Sigmoid colon (tissue), 4 donors: ENCODE measurements at regions not wholly inside any gene's neighbourhood (a gene's known extent, or its start where the extent isn't known, plus 50 kb on each side); places are given as distances from the start of the nearest gene placed in this dataset.

Source experiments
- EP300 ChIP-seq, 4 donors: sonication (generic); formaldehyde crosslinking; IDR thresholded peaks; one replicate each; pipeline ENCODE4 v1.6.1; 2017; ENCODE audit warnings: antibody characterized with exemption in 4 of 4
- POLR2AphosphoS5 ChIP-seq, 4 donors: sonication (generic); formaldehyde crosslinking; IDR thresholded peaks; one replicate each; pipeline ENCODE4 v1.6.1; 2017; ENCODE audit warnings: antibody characterized with exemption in 4 of 4
- TF ChIP-seq, protein P1 (sequence below), 4 experiments: fragments of 450-650 bp in 3 of 4; fragments of 200-600 bp in 1 of 4; IDR thresholded peaks; one replicate each; pipeline ENCODE4 v1.5.1; 2016 to 2019; ENCODE audit warnings: antibody characterized with exemption in 4 of 4, mild to moderate bottlenecking in 3 of 4, moderate library complexity in 2 of 4

DNA sequence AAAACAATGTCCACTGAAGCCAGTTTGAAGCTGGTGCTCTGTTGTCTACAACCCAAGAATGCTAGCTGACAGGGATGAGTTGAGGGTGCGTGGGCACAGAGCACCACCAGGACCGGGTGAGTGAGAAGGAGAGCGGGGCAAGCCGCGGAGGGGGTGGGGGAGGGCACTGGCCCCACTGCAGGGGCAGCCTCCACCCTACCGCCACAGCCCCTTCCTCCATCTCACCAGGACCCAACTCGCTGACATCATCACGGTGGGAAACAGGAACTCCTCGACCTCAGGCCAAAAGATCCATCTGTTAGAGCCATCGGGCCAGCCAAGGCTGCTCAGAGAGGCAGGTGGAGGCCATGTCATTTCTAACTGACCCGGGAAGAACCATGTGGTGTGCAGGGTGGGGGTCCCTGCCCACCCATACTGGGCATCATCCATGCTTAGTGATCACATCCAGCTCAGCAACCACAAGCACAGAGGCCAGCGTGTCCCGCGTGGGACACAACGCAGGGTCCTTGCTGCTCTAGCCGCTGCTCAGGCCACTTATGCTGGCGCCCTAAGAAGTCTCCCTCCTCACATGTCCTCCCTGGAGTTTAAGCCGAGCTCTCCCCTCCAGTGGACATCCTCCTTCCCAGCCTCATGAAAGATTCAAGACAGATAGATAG is 57.6 kb upstream of the GATA2 start:
- TF ChIP-seq EP300 (IDR thresholded peaks at IDR 0.05) (no peak), POLR2AphosphoS5 (IDR thresholded peaks at IDR 0.05) (no peak)
- TF ChIP-seq, protein P1, sequence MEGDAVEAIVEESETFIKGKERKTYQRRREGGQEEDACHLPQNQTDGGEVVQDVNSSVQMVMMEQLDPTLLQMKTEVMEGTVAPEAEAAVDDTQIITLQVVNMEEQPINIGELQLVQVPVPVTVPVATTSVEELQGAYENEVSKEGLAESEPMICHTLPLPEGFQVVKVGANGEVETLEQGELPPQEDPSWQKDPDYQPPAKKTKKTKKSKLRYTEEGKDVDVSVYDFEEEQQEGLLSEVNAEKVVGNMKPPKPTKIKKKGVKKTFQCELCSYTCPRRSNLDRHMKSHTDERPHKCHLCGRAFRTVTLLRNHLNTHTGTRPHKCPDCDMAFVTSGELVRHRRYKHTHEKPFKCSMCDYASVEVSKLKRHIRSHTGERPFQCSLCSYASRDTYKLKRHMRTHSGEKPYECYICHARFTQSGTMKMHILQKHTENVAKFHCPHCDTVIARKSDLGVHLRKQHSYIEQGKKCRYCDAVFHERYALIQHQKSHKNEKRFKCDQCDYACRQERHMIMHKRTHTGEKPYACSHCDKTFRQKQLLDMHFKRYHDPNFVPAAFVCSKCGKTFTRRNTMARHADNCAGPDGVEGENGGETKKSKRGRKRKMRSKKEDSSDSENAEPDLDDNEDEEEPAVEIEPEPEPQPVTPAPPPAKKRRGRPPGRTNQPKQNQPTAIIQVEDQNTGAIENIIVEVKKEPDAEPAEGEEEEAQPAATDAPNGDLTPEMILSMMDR (IDR thresholded peaks at IDR 0.05) = no peak
